HG02884 (cell line): ENCODE measurements at regions not wholly inside any gene's neighbourhood (a gene's known extent, or its start where the extent isn't known, plus 50 kb on each side); places are given as distances from the start of the nearest gene placed in this dataset.

Experiments
- ATAC-seq: cut with Tn5 transposase; IDR thresholded peaks from one replicate; pipeline ENCODE4 v1.9.1; 2021; ENCODE audit warnings: mild to moderate bottlenecking, moderate library complexity; ENCODE audit not compliant: unreplicated experiment

DNA sequence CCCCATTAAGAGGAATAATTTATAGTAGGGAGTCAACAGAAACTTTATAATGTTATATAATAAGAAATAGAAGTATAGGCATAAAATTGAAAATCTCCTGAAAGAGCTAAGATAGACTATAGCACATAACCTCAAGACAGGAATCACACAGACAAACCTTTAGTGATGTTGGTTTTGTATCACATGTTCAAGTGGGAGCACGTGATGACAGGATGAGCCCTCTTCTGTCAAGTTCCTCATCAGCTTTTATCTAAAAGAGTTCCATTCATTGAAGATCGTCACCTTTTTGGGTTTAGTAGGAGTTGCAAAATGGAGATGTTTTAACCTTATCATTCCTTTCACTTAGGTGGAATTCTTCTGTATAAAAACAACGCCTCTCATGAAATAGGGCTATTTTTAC is 127.0 kb downstream of the MCHR2 start:
- no peak for ATAC-seq

GRCh38 chr6:99868074-99868702 is 125.8 kb downstream of the MCHR2 start:
- peak; percentile 95 for ATAC-seq
